HepG2 (cell line): ENCODE measurements at regions not wholly inside any gene's neighbourhood (a gene's known extent, or its start where the extent isn't known, plus 50 kb on each side); places are given as distances from the start of the nearest gene placed in this dataset.

Source experiments
- ATAC-seq: fragments of 200-7000 bp; cut with Tn5 transposase; 3 replicates; pipeline ENCODE4 v1.9.1; 2020; ENCODE audit warnings: mild to moderate bottlenecking, moderate library complexity
- BruUV-seq: library from RNA; stranded (reverse); fragments of 400-500 nt; replicated peaks from 2 replicates; lab custom pipeline; 2021; lab: Mats Ljungman, UMichigan
- CTCF ChIA-PET: fragments of 300-600 bp; formaldehyde crosslinking; extraction: SDS; loops from one replicate; lab custom pipeline; 2021; ENCODE audit warnings: low total read pairs, inconsistent platforms, low intra/inter-chr PET ratio; lab: Yijun Ruan, JAX
- POLR2A ChIA-PET: fragments of 350-600 bp; sonication (Branson Sonifier 250); formaldehyde crosslinking; loops from one replicate; lab custom pipeline; 2020; ENCODE audit warnings: antibody characterized with exemption, inconsistent platforms; lab: Yijun Ruan, JAX
- DNase-seq: peaks from one replicate; pipeline ENCODE4 v3.0.0-alpha.2; 2015; ENCODE audit warnings: low spot score
- FAIRE-seq: peaks from 3 replicates; lab custom pipeline; 2011; peaks lifted over from hg19 to GRCh38; lab: Jason Lieb, UNC
- H2AFZ ChIP-seq: one replicate; pipeline ENCODE4 v1.6.1; 2011; ENCODE audit warnings: low read length, inconsistent platforms
- H3K27ac ChIP-seq: fragments of 300-600 bp; 3 replicates; pipeline ENCODE4 v1.8.0; 2011; ENCODE audit warnings: mixed run types, mild to moderate bottlenecking, mixed read lengths, low read length, inconsistent platforms; ENCODE audit not compliant: insufficient read depth; ENCODE audit errors: extremely low read length
- H3K27me3 ChIP-seq, 2 experiments: fragments of 200-600 bp in 1 of 2; 2 replicates in 1 of 2; 3 replicates in 1 of 2; pipeline versions ENCODE4 v1.6.0 to v1.8.0; 2011; ENCODE audit warnings: low read length in 2 of 2, mild to moderate bottlenecking in 2 of 2, moderate library complexity in 2 of 2, inconsistent platforms in 1 of 2; ENCODE audit not compliant: insufficient read depth in 2 of 2, control insufficient read depth in 1 of 2
- H3K36me3 ChIP-seq, 2 experiments: fragments of 200-600 bp in 1 of 2; replicated peaks in 1 of 2; 2 replicates in 1 of 2; 3 replicates in 1 of 2; pipeline versions ENCODE4 v1.5.1 to v1.8.0; 2011; ENCODE audit warnings: low read length in 2 of 2, inconsistent platforms in 1 of 2; ENCODE audit not compliant: insufficient read depth in 2 of 2, control insufficient read depth in 1 of 2
- H3K4me1 ChIP-seq: 2 replicates; pipeline ENCODE4 v1.5.1; 2012; ENCODE audit warnings: low read length, inconsistent platforms; ENCODE audit not compliant: insufficient read depth
- H3K4me2 ChIP-seq: 2 replicates; pipeline ENCODE4 v1.6.0; 2011; ENCODE audit warnings: low read depth, low read length, inconsistent platforms
- H3K4me3 ChIP-seq, 3 experiments: fragments of 200-600 bp in 1 of 3; sonication (generic), shearing (Covaris generic) in 1 of 3; replicated peaks in 1 of 3; 2 replicates each; pipeline ENCODE4 v1.5.1; 2011 to 2016; ENCODE audit warnings: low read length in 3 of 3, inconsistent platforms in 2 of 3, low read depth in 2 of 3, mild to moderate bottlenecking in 2 of 3, control low read depth in 1 of 3, mixed read lengths in 1 of 3; ENCODE audit not compliant: insufficient read depth in 1 of 3
- H3K79me2 ChIP-seq: one replicate; pipeline ENCODE4 v1.6.1; 2011; ENCODE audit warnings: low read length, inconsistent platforms; ENCODE audit not compliant: insufficient read depth
- H3K9ac ChIP-seq: 2 replicates; pipeline ENCODE4 v1.6.0; 2011; ENCODE audit warnings: mild to moderate bottlenecking, low read depth, low read length, inconsistent platforms; ENCODE audit not compliant: insufficient read depth
- H3K9me3 ChIP-seq: 2 replicates; pipeline ENCODE4 v1.5.1; 2012; ENCODE audit warnings: mild to moderate bottlenecking, low read length
- H4K20me1 ChIP-seq: 2 replicates; pipeline ENCODE4 v1.6.0; 2011; ENCODE audit warnings: inconsistent platforms, mild to moderate bottlenecking, low read length, moderate library complexity; ENCODE audit not compliant: insufficient read depth
- SIN3A ChIP-seq: IDR thresholded peaks from 2 replicates; pipeline ENCODE4 v1.6.1; 2011; ENCODE audit warnings: low read depth, mild to moderate bottlenecking, control low read depth, low read length, borderline replicate concordance
- ZBTB7A ChIP-seq: sonication (generic); formaldehyde crosslinking; IDR thresholded peaks from 2 replicates; pipeline ENCODE4 v1.8.0; 2022; ENCODE audit warnings: mild to moderate bottlenecking, missing genetic modification reagents
- ZNF275 ChIP-seq: sonication (generic); formaldehyde crosslinking; IDR thresholded peaks from 2 replicates; pipeline ENCODE4 v1.8.0; 2022; ENCODE audit warnings: missing genetic modification reagents, mild to moderate bottlenecking, inconsistent platforms, borderline replicate concordance
- ZNF513 ChIP-seq: sonication (generic); formaldehyde crosslinking; conservative IDR thresholded peaks from 2 replicates; pipeline ENCODE4 v1.5.0; 2020; ENCODE audit warnings: missing genetic modification reagents
- ZNF639 ChIP-seq: conservative IDR thresholded peaks from 2 replicates; pipeline ENCODE4 v1.6.1; 2018; ENCODE audit warnings: missing genetic modification reagents
- ZNF800 ChIP-seq: sonication (generic); formaldehyde crosslinking; IDR thresholded peaks from 2 replicates; pipeline ENCODE4 v1.4.0; 2020; ENCODE audit warnings: missing genetic modification reagents
- WGBS: methylation state at CpG from one replicate; pipeline ENCODE4 v1.1.6; 2017; ENCODE audit warnings: low lambda C conversion rate; 5-methylcytosine and 5-hydroxymethylcytosine counted together
- in situ Hi-C: cut with HindIII; loops from 2 replicates; pipeline ENCODE4 v1.10.0; 2017; ENCODE audit warnings: low pct_unique_long_range_greater_than_20kb; ENCODE audit not compliant: extremely low pct_ligation_motif_present
- intact Hi-C: fragments of 100-400 bp; cut with micrococcal nuclease; formaldehyde crosslinking; loops from one replicate; pipeline ENCODE4 v1.10.0; 2022; ENCODE audit not compliant: unreplicated experiment
- TF ChIP-seq, protein P1 (sequence below): sonication (generic); formaldehyde crosslinking; IDR thresholded peaks from 2 replicates; pipeline ENCODE4 v1.5.0; 2020; ENCODE audit warnings: mild to moderate bottlenecking, missing genetic modification reagents, moderate library complexity
- TF ChIP-seq, protein P2 (sequence below): sonication (generic); formaldehyde crosslinking; IDR thresholded peaks from 2 replicates; pipeline ENCODE4 v1.9.0; 2022; ENCODE audit warnings: low read depth, missing genetic modification reagents

DNA sequence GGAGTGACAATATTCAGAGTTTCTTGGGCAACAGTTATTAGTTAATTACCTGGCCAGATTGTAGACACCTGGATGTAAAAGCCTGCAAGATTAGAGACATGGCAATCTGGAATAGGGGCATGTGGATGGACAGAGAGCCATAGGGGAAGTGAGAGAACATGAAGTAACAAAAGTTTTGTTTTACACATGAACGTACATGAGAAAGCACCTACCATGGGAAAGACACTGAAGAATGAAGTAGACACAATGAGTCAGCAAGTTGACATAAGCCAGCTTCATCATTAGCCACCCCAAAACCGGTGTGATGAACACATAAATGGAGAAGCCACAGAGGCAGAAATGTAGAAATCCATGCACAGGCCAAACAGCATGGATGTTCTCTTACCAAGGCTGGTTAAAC is 462.1 kb upstream of the C1orf87 start:
- H4K20me1 ChIP-seq, result no peaks in the 10 kb centered on the region
- no peak for ATAC-seq
- FAIRE-seq, result no peak
- intact Hi-C loops, result no loop called here
- H3K4me3 ChIP-seq, result no peak overlapping the region
- no peak overlapping the region for H3K27ac ChIP-seq
- in situ Hi-C loops, result no loop called here
- H3K4me2 ChIP-seq, result no peak overlapping the region
- BruUV-seq, result no TSS peak
- 0% methylated on average over 2 of the region's 2 CpGs for WGBS
- no peak overlapping the region for H3K9ac ChIP-seq
- ChIA-PET CTCF (no interaction called here), POLR2A (no interaction called here)
- TF ChIP-seq, protein P1, sequence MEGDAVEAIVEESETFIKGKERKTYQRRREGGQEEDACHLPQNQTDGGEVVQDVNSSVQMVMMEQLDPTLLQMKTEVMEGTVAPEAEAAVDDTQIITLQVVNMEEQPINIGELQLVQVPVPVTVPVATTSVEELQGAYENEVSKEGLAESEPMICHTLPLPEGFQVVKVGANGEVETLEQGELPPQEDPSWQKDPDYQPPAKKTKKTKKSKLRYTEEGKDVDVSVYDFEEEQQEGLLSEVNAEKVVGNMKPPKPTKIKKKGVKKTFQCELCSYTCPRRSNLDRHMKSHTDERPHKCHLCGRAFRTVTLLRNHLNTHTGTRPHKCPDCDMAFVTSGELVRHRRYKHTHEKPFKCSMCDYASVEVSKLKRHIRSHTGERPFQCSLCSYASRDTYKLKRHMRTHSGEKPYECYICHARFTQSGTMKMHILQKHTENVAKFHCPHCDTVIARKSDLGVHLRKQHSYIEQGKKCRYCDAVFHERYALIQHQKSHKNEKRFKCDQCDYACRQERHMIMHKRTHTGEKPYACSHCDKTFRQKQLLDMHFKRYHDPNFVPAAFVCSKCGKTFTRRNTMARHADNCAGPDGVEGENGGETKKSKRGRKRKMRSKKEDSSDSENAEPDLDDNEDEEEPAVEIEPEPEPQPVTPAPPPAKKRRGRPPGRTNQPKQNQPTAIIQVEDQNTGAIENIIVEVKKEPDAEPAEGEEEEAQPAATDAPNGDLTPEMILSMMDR (CRISPR knock-in tag), result no peak
- no peaks in the 10 kb centered on the region for H3K79me2 ChIP-seq
- H3K9me3 ChIP-seq, result peaks cover 19% of the 10 kb centered on the region
- H3K27me3 ChIP-seq, result no peaks in the 10 kb centered on the region
- no peak for DNase-seq
- H3K4me1 ChIP-seq, result no peaks in the 10 kb centered on the region
- H2AFZ ChIP-seq, result no peak overlapping the region
- no peaks in the 10 kb centered on the region for H3K36me3 ChIP-seq

DNA sequence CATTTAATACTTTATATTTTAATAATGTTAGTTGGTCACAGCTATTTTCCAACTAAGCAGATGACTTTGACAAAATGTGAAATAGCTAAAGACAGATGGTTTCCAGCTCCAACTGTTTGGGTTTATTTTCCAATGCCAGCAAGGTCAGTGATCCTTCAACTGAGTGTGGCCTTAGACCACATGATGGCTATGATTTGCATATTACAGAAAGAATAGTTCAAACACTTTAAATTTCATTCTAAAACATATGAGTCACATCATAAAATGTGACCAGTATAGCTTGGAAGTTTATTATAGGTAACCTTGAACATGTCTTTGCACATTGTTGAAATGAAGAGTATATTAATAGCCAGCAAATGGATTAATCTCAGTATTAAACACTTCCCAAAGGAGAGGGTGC is 454.0 kb upstream of the C1orf87 start:
- DNase-seq (no peak), ATAC-seq (no peak), FAIRE-seq (no peak)
- no peak overlapping the region for H3K27ac ChIP-seq
- no peaks in the 10 kb centered on the region for H3K4me1 ChIP-seq
- intact Hi-C loops (no loop called here), in situ Hi-C loops (no loop called here)
- H3K4me3 ChIP-seq, result no peak overlapping the region
- H3K9ac ChIP-seq, result no peak overlapping the region
- BruUV-seq, result no TSS peak
- H2AFZ ChIP-seq, result no peak overlapping the region
- H3K36me3 ChIP-seq, result no peaks in the 10 kb centered on the region
- no peaks in the 10 kb centered on the region for H4K20me1 ChIP-seq
- H3K79me2 ChIP-seq, result no peaks in the 10 kb centered on the region
- POLR2A ChIA-PET, result no interaction called here
- H3K27me3 ChIP-seq, result no peaks in the 10 kb centered on the region
- no peak overlapping the region for H3K4me2 ChIP-seq
- no peaks in the 10 kb centered on the region for H3K9me3 ChIP-seq
- CTCF ChIA-PET, result no interaction called here
- TF ChIP-seq ZBTB7A (CRISPR knock-in tag), result no peak
- TF ChIP-seq ZNF513, result no peak
- TF ChIP-seq SIN3A, result no peak
- TF ChIP-seq ZNF275 (CRISPR knock-in tag), result no peak
- no peak for TF ChIP-seq ZNF639 (CRISPR knock-in tag)
- TF ChIP-seq, protein P2, sequence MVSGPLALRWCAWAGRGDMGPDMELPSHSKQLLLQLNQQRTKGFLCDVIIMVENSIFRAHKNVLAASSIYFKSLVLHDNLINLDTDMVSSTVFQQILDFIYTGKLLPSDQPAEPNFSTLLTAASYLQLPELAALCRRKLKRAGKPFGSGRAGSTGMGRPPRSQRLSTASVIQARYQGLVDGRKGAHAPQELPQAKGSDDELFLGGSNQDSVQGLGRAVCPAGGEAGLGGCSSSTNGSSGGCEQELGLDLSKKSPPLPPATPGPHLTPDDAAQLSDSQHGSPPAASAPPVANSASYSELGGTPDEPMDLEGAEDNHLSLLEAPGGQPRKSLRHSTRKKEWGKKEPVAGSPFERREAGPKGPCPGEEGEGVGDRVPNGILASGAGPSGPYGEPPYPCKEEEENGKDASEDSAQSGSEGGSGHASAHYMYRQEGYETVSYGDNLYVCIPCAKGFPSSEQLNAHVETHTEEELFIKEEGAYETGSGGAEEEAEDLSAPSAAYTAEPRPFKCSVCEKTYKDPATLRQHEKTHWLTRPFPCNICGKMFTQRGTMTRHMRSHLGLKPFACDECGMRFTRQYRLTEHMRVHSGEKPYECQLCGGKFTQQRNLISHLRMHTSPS (CRISPR knock-in tag), result no peak
- no peak for TF ChIP-seq ZNF800 (CRISPR knock-in tag)
